ENCODE measurements at regions not wholly inside any gene's neighbourhood (a gene's known extent, or its start where the extent isn't known, plus 50 kb on each side); places are given as distances from the start of the nearest gene placed in this dataset.
"Not testable (repeated sequence)": the region's sequence is repeated elsewhere in the genome, so short reads cannot be mapped to it uniquely, and the experiment has no call there.

DNA sequence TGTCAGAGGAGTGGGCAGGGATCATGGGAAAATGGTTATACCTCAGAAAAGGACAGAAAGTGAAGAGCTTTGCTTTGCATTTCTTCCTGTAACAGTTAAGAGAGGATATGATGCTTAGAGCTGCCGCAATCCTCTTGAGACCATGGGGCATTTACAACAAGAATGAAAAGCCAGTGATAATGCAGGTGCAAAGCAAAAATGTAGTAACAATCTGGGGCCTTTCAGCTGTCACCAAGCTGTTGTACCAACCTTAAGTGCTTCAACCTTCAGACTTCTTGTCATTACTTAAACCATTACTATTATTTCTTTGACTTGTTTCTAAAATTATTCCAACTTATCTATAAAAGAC lies 1337.6 kb downstream of the RPIA start:
- POLR2A ChIA-PET; CTCF ChIA-PET; H3K27ac ChIP-seq (ENCODE audit: control insufficient read depth, insufficient read depth); intact Hi-C loops (cut with micrococcal nuclease; ENCODE audit: unreplicated experiment); H3K4me2 ChIP-seq (ENCODE audit: control insufficient read depth, insufficient read depth); FAIRE-seq; H3K4me3 ChIP-seq; ATAC-seq; H3K79me2 ChIP-seq (ENCODE audit: control insufficient read depth, insufficient read depth, low read length); H4K20me1 ChIP-seq (ENCODE audit: control insufficient read depth, insufficient read depth); RAD21 ChIA-PET (ENCODE audit: unreplicated experiment); H3K27me3 ChIP-seq (replicated peaks in 1 of 2; ENCODE audit: control insufficient read depth in 2 of 2, insufficient read depth in 2 of 2, low read length in 1 of 2); DNase-seq (ENCODE audit: low read depth, low spot score); H3K36me3 ChIP-seq (ENCODE audit: control insufficient read depth in 2 of 2, insufficient read depth in 2 of 2, low read length in 1 of 2); in situ Hi-C loops (cut with MboI); H3K9me3 ChIP-seq (replicated peaks; ENCODE audit: control insufficient read depth, insufficient read depth, low read length); H2AFZ ChIP-seq (ENCODE audit: control insufficient read depth, low read depth, low read length); SMC1A ChIA-PET (ENCODE audit: uncharacterized antibody, unreplicated experiment); H3K4me1 ChIP-seq (ENCODE audit: control insufficient read depth, insufficient read depth, low read length); BruUV-seq (replicated peaks); H3K9ac ChIP-seq (ENCODE audit: control insufficient read depth, insufficient read depth, low read length): not testable (repeated sequence)
- WGBS (ENCODE audit: insufficient coverage, insufficient replicate concordance, low lambda C conversion rate, missing lambda C conversion rate): 0% methylated on average over 1 of the region's 1 CpG

DNA sequence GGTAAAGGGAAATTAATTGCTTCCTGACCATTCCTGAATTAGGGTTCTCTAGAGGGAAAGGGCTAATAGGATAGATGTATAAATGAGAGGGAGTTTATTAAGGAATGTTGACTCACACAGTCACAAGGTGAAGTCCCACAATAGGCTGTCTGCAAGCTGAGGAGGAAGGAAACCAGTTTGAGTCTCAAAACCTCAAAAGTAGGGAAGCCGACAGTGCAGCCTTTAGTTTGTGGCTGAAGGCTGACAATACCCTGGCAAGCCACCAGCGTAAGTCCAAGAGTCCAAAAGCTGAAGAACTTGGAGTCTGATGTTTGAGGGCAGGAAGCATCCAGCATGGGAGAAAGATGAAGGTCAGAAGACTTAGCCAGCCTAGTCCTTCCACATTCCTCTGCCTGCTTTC lies 1340.8 kb downstream of the RPIA start:
- H3K79me2 ChIP-seq (ENCODE audit: control insufficient read depth, insufficient read depth, low read length); H4K20me1 ChIP-seq (ENCODE audit: control insufficient read depth, insufficient read depth); H3K4me2 ChIP-seq (ENCODE audit: control insufficient read depth, insufficient read depth); H3K4me3 ChIP-seq; CTCF ChIA-PET; DNase-seq (ENCODE audit: low read depth, low spot score); H3K9me3 ChIP-seq (replicated peaks; ENCODE audit: control insufficient read depth, insufficient read depth, low read length); H3K27me3 ChIP-seq (replicated peaks in 1 of 2; ENCODE audit: control insufficient read depth in 2 of 2, insufficient read depth in 2 of 2, low read length in 1 of 2); H2AFZ ChIP-seq (ENCODE audit: control insufficient read depth, low read depth, low read length); SMC1A ChIA-PET (ENCODE audit: uncharacterized antibody, unreplicated experiment); POLR2A ChIA-PET; BruUV-seq (replicated peaks); H3K27ac ChIP-seq (ENCODE audit: control insufficient read depth, insufficient read depth); H3K9ac ChIP-seq (ENCODE audit: control insufficient read depth, insufficient read depth, low read length); H3K36me3 ChIP-seq (ENCODE audit: control insufficient read depth in 2 of 2, insufficient read depth in 2 of 2, low read length in 1 of 2); ATAC-seq; RAD21 ChIA-PET (ENCODE audit: unreplicated experiment); FAIRE-seq; H3K4me1 ChIP-seq (ENCODE audit: control insufficient read depth, insufficient read depth, low read length); in situ Hi-C loops (cut with MboI); intact Hi-C loops (cut with micrococcal nuclease; ENCODE audit: unreplicated experiment): not testable (repeated sequence)
- 0% methylated on average over 2 of the region's 2 CpGs for WGBS (ENCODE audit: insufficient coverage, insufficient replicate concordance, low lambda C conversion rate, missing lambda C conversion rate)

DNA sequence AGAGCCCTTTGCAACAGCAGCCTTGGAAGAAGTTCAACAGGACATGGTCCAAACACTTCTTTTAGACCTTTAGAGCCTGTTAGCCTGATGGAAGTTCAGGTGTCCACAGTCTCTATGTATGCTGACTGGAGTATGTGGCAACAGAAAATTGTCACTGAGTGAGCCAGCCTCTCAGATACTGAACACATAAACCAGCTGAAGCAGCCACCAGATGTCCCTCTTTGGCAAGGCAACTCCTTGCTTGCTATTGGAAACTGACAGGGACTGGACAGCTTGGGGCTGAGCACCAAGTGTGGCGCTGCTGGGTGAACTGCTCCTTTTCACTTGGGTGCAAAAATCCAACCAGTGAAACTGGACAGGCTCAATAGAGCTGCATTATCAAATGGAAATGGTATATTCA lies 1344.9 kb downstream of the RPIA start:
- H3K9me3 ChIP-seq (replicated peaks; ENCODE audit: control insufficient read depth, insufficient read depth, low read length); in situ Hi-C loops (cut with MboI); SMC1A ChIA-PET (ENCODE audit: uncharacterized antibody, unreplicated experiment); BruUV-seq (replicated peaks); FAIRE-seq; H3K4me2 ChIP-seq (ENCODE audit: control insufficient read depth, insufficient read depth); DNase-seq (ENCODE audit: low read depth, low spot score); ATAC-seq; H3K9ac ChIP-seq (ENCODE audit: control insufficient read depth, insufficient read depth, low read length); H3K4me3 ChIP-seq; RAD21 ChIA-PET (ENCODE audit: unreplicated experiment); H3K27me3 ChIP-seq (replicated peaks in 1 of 2; ENCODE audit: control insufficient read depth in 2 of 2, insufficient read depth in 2 of 2, low read length in 1 of 2); CTCF ChIA-PET; intact Hi-C loops (cut with micrococcal nuclease; ENCODE audit: unreplicated experiment); H4K20me1 ChIP-seq (ENCODE audit: control insufficient read depth, insufficient read depth); H3K27ac ChIP-seq (ENCODE audit: control insufficient read depth, insufficient read depth); H3K36me3 ChIP-seq (ENCODE audit: control insufficient read depth in 2 of 2, insufficient read depth in 2 of 2, low read length in 1 of 2); H3K79me2 ChIP-seq (ENCODE audit: control insufficient read depth, insufficient read depth, low read length); H3K4me1 ChIP-seq (ENCODE audit: control insufficient read depth, insufficient read depth, low read length); POLR2A ChIA-PET; H2AFZ ChIP-seq (ENCODE audit: control insufficient read depth, low read depth, low read length): not testable (repeated sequence)
- 0% methylated on average over 1 of the region's 1 CpG for WGBS (ENCODE audit: insufficient coverage, insufficient replicate concordance, low lambda C conversion rate, missing lambda C conversion rate)

DNA sequence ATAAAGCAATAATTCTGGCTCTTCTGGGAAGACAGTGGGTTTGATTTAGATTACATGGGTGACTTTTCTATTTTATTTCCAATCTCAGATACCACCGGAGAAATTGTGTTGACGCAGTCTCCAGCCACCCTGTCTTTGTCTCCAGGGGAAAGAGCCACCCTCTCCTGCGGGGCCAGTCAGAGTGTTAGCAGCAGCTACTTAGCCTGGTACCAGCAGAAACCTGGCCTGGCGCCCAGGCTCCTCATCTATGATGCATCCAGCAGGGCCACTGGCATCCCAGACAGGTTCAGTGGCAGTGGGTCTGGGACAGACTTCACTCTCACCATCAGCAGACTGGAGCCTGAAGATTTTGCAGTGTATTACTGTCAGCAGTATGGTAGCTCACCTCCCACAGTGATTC lies 1347.6 kb downstream of the RPIA start:
- POLR2A ChIA-PET; H3K4me3 ChIP-seq; H3K79me2 ChIP-seq (ENCODE audit: control insufficient read depth, insufficient read depth, low read length); H4K20me1 ChIP-seq (ENCODE audit: control insufficient read depth, insufficient read depth); H3K9me3 ChIP-seq (replicated peaks; ENCODE audit: control insufficient read depth, insufficient read depth, low read length); H3K4me2 ChIP-seq (ENCODE audit: control insufficient read depth, insufficient read depth); H3K9ac ChIP-seq (ENCODE audit: control insufficient read depth, insufficient read depth, low read length); BruUV-seq (replicated peaks); H3K4me1 ChIP-seq (ENCODE audit: control insufficient read depth, insufficient read depth, low read length); H2AFZ ChIP-seq (ENCODE audit: control insufficient read depth, low read depth, low read length); H3K27me3 ChIP-seq (replicated peaks in 1 of 2; ENCODE audit: control insufficient read depth in 2 of 2, insufficient read depth in 2 of 2, low read length in 1 of 2); ATAC-seq; H3K36me3 ChIP-seq (ENCODE audit: control insufficient read depth in 2 of 2, insufficient read depth in 2 of 2, low read length in 1 of 2); SMC1A ChIA-PET (ENCODE audit: uncharacterized antibody, unreplicated experiment); in situ Hi-C loops (cut with MboI); RAD21 ChIA-PET (ENCODE audit: unreplicated experiment); CTCF ChIA-PET; intact Hi-C loops (cut with micrococcal nuclease; ENCODE audit: unreplicated experiment); DNase-seq (ENCODE audit: low read depth, low spot score); H3K27ac ChIP-seq (ENCODE audit: control insufficient read depth, insufficient read depth); FAIRE-seq: not testable (repeated sequence)
- WGBS (ENCODE audit: insufficient coverage, insufficient replicate concordance, low lambda C conversion rate, missing lambda C conversion rate): 43% methylated on average over 4 of the region's 4 CpGs

Measured in GM12878 (cell line).